H9 (cell line): ENCODE measurements at regions not wholly inside any gene's neighbourhood (a gene's known extent, or its start where the extent isn't known, plus 50 kb on each side); places are given as distances from the start of the nearest gene placed in this dataset.
"Not testable (repeated sequence)": the region's sequence is repeated elsewhere in the genome, so short reads cannot be mapped to it uniquely, and the experiment has no call there.

ENCODE experiments used
- DNase-seq: peaks from one replicate; pipeline ENCODE4 v3.0.0-alpha.2; 2017
- H2AFZ ChIP-seq: one replicate; pipeline ENCODE4 v1.6.1; 2013; ENCODE audit warnings: mild to moderate bottlenecking, low read length, control low read depth, moderate library complexity
- H2AK5ac ChIP-seq: 2 replicates; pipeline ENCODE4 v1.6.1; 2013; ENCODE audit warnings: low read length, control low read depth, mixed read lengths; ENCODE audit not compliant: insufficient read length
- H2BK120ac ChIP-seq: one replicate; pipeline ENCODE4 v1.6.1; 2013; ENCODE audit warnings: low read depth, mild to moderate bottlenecking, low read length, control low read depth, inconsistent platforms; ENCODE audit not compliant: poor library complexity, severe bottlenecking
- H2BK12ac ChIP-seq: 2 replicates; pipeline ENCODE4 v1.6.1; 2013; ENCODE audit warnings: low read length, control low read depth, mixed read lengths, low read depth; ENCODE audit not compliant: insufficient read length
- H2BK15ac ChIP-seq: 2 replicates; pipeline ENCODE4 v1.6.1; 2013; ENCODE audit warnings: low read depth, low read length, control low read depth
- H2BK20ac ChIP-seq: one replicate; pipeline ENCODE4 v1.6.1; 2013; ENCODE audit warnings: low read depth, mild to moderate bottlenecking, low read length, control low read depth, inconsistent platforms; ENCODE audit not compliant: poor library complexity, severe bottlenecking
- H2BK5ac ChIP-seq: 2 replicates; pipeline ENCODE4 v1.6.1; 2013; ENCODE audit warnings: low read length, control low read depth, mixed read lengths; ENCODE audit not compliant: insufficient read length
- H3K14ac ChIP-seq: 2 replicates; pipeline ENCODE4 v1.6.1; 2013; ENCODE audit warnings: low read length, control low read depth; ENCODE audit not compliant: insufficient read depth
- H3K18ac ChIP-seq: 2 replicates; pipeline ENCODE4 v1.6.1; 2013; ENCODE audit warnings: low read depth, mild to moderate bottlenecking, mixed read lengths, low read length, control low read depth; ENCODE audit not compliant: insufficient read length
- H3K23ac ChIP-seq: 2 replicates; pipeline ENCODE4 v1.6.1; 2013; ENCODE audit warnings: low read length, control low read depth, mixed read lengths, low read depth; ENCODE audit not compliant: insufficient read length
- H3K23me2 ChIP-seq: 2 replicates; pipeline ENCODE4 v1.6.1; 2013; ENCODE audit warnings: low read depth, mild to moderate bottlenecking, mixed read lengths, low read length, control low read depth; ENCODE audit not compliant: insufficient read length, poor library complexity, severe bottlenecking
- H3K27ac ChIP-seq: 2 replicates; pipeline ENCODE4 v1.5.1; 2013; ENCODE audit warnings: low read length, control low read depth, mixed read lengths, low read depth; ENCODE audit not compliant: insufficient read length
- H3K27me3 ChIP-seq: 2 replicates; pipeline ENCODE4 v1.6.1; 2013; ENCODE audit warnings: low read length, control low read depth, inconsistent platforms; ENCODE audit not compliant: insufficient read depth
- H3K4ac ChIP-seq: 2 replicates; pipeline ENCODE4 v1.6.1; 2013; ENCODE audit warnings: low read depth, mild to moderate bottlenecking, control low read depth, inconsistent platforms, low read length, moderate library complexity
- H3K4me1 ChIP-seq: 2 replicates; pipeline ENCODE4 v1.6.1; 2013; ENCODE audit warnings: low read length, control low read depth, inconsistent platforms; ENCODE audit not compliant: insufficient read depth
- H3K4me2 ChIP-seq: 2 replicates; pipeline ENCODE4 v1.6.1; 2013; ENCODE audit warnings: low read length, control low read depth, mixed read lengths; ENCODE audit not compliant: insufficient read length, insufficient read depth
- H3K56ac ChIP-seq: 2 replicates; pipeline ENCODE4 v1.6.1; 2013; ENCODE audit warnings: low read depth, mild to moderate bottlenecking, mixed read lengths, low read length, control low read depth; ENCODE audit not compliant: insufficient read length
- H3K79me1 ChIP-seq: 2 replicates; pipeline ENCODE4 v1.6.1; 2013; ENCODE audit warnings: low read depth, mild to moderate bottlenecking, moderate library complexity, low read length, control low read depth, inconsistent platforms; ENCODE audit not compliant: insufficient read depth, poor library complexity, severe bottlenecking
- H3K79me2 ChIP-seq: 2 replicates; pipeline ENCODE4 v1.6.1; 2013; ENCODE audit warnings: low read length, control low read depth, inconsistent platforms; ENCODE audit not compliant: insufficient read depth
- H3K9ac ChIP-seq: 2 replicates; pipeline ENCODE4 v1.6.1; 2013; ENCODE audit warnings: low read length, control low read depth, mixed read lengths; ENCODE audit not compliant: insufficient read length; ENCODE audit errors: extremely low read depth
- H3K9me3 ChIP-seq: one replicate; pipeline ENCODE4 v1.6.1; 2013; ENCODE audit warnings: low read depth, low read length, inconsistent platforms; ENCODE audit not compliant: control insufficient read depth
- H3T11ph ChIP-seq: one replicate; pipeline ENCODE4 v1.6.1; 2013; ENCODE audit warnings: mild to moderate bottlenecking, low read length, control low read depth, inconsistent platforms
- H4K20me1 ChIP-seq: one replicate; pipeline ENCODE4 v1.6.1; 2013; ENCODE audit not compliant: control insufficient read depth, insufficient read length, insufficient read depth
- H4K5ac ChIP-seq: 2 replicates; pipeline ENCODE4 v1.6.1; 2013; ENCODE audit warnings: low read depth, mild to moderate bottlenecking, mixed read lengths, low read length, control low read depth; ENCODE audit not compliant: insufficient read length
- H4K8ac ChIP-seq: replicated peaks from 2 replicates; pipeline ENCODE4 v1.6.1; 2013; ENCODE audit warnings: low read length, control low read depth, mixed read lengths, low read depth; ENCODE audit not compliant: insufficient read length
- H4K91ac ChIP-seq: 2 replicates; pipeline ENCODE4 v1.6.1; 2013; ENCODE audit warnings: low read depth, mild to moderate bottlenecking, moderate library complexity, mixed read lengths, low read length, control low read depth; ENCODE audit not compliant: insufficient read length
- H3K27ac Mint-ChIP-seq, 3 experiments: 2 replicates in 2 of 3; 3 replicates in 1 of 3; pipeline ENCODE4 v1.8.0; 2020 to 2021; ENCODE audit warnings: mixed read lengths in 3 of 3, mild to moderate bottlenecking in 1 of 3, moderate library complexity in 1 of 3
- H3K27me3 Mint-ChIP-seq: 2 replicates; pipeline ENCODE4 v1.8.0; 2021; ENCODE audit warnings: low read depth, mild to moderate bottlenecking, moderate library complexity, mixed read lengths
- H3K36me3 Mint-ChIP-seq, 3 experiments: 2 replicates in 2 of 3; 3 replicates in 1 of 3; pipeline ENCODE4 v1.8.0; 2020 to 2021; ENCODE audit warnings: low read depth in 3 of 3, mixed read lengths in 3 of 3; ENCODE audit not compliant: insufficient read depth in 1 of 3
- H3K4me1 Mint-ChIP-seq, 2 experiments: 2 replicates each; pipeline ENCODE4 v1.8.0; 2020; ENCODE audit warnings: mixed read lengths in 2 of 2
- H3K4me3 Mint-ChIP-seq, 2 experiments: 2 replicates in 1 of 2; 3 replicates in 1 of 2; pipeline ENCODE4 v1.8.0; 2020 to 2021; ENCODE audit warnings: mild to moderate bottlenecking in 2 of 2, mixed read lengths in 2 of 2, moderate library complexity in 1 of 2
- H3K9me3 Mint-ChIP-seq, 2 experiments: 2 replicates in 1 of 2; 3 replicates in 1 of 2; pipeline ENCODE4 v1.8.0; 2020; ENCODE audit warnings: mild to moderate bottlenecking in 2 of 2, mixed read lengths in 2 of 2, moderate library complexity in 1 of 2
- CTCF ChIP-seq: fragments of 200-600 bp; sonication (generic); conservative IDR thresholded peaks from 3 replicates; pipeline ENCODE4 v1.8.0; 2021; ENCODE audit warnings: antibody characterized with exemption, mild to moderate bottlenecking
- WGBS: extraction: QIAGEN DNeasy Blood & Tissue Kit; methylation state at CpG from one replicate; pipeline ENCODE4 v1.1.7; 2013; ENCODE audit warnings: missing lambda C conversion rate, low lambda C conversion rate, mixed read lengths; ENCODE audit not compliant: insufficient read length; ENCODE audit errors: extremely low coverage; 5-methylcytosine and 5-hydroxymethylcytosine counted together

- H3K23ac ChIP-seq, result peak overlapping the region; percentile 36
- H2AFZ ChIP-seq, result no peak overlapping the region
- Mint-ChIP-seq H3K27ac (no peak overlapping the region), H3K4me1 (peaks cover 4 to 10% of the 10 kb centered on the region in 2 experiments), H3K4me3 (no peak overlapping the region), H3K9me3 (no peaks in the 10 kb centered on the region), H3K27me3 (peaks cover 39% of the 10 kb centered on the region), H3K36me3 (no peaks in the 10 kb centered on the region)
- H3K79me1 ChIP-seq, result no peaks in the 10 kb centered on the region
- no peak overlapping the region for H4K8ac ChIP-seq
- no peak overlapping the region for H2AK5ac ChIP-seq
- H3K79me2 ChIP-seq, result peaks cover 1% of the 10 kb centered on the region; the same call in 1 of the 2 replicates
- no peak overlapping the region for H3T11ph ChIP-seq
- H4K91ac ChIP-seq, result no peak overlapping the region
- no peak overlapping the region for H3K4me2 ChIP-seq
- H4K5ac ChIP-seq, result no peak overlapping the region
- no peaks in the 10 kb centered on the region for H3K9me3 ChIP-seq
- H3K56ac ChIP-seq, result no peak overlapping the region
- no peaks in the 10 kb centered on the region; the same call in 1 of the 2 replicates for H3K27me3 ChIP-seq
- H3K14ac ChIP-seq, result no peak overlapping the region
- no peaks in the 10 kb centered on the region for H4K20me1 ChIP-seq
- no peak overlapping the region for H2BK12ac ChIP-seq
- no CpG with 5 or more reads among the region's 4 CpGs for WGBS
- no peak overlapping the region for H2BK120ac ChIP-seq
- no peak for DNase-seq
- no peak overlapping the region for H2BK5ac ChIP-seq
- no peak overlapping the region for H3K4ac ChIP-seq
- no peak overlapping the region for H2BK20ac ChIP-seq
- no peaks in the 10 kb centered on the region for H3K4me1 ChIP-seq
- no peak overlapping the region for H2BK15ac ChIP-seq
- H3K18ac ChIP-seq, result no peak overlapping the region
- TF ChIP-seq CTCF, result no peak
- H3K27ac ChIP-seq, result no peak overlapping the region
- no peak overlapping the region for H3K9ac ChIP-seq
- peaks cover 2% of the 10 kb centered on the region for H3K23me2 ChIP-seq
Measured at GRCh38 chr18:59079264-59079663, 60.4 kb upstream of the SEC11C start.

- Mint-ChIP-seq H3K27me3 (peaks cover 39% of the 10 kb centered on the region), H3K4me1 (peaks cover 4 to 10% of the 10 kb centered on the region in 2 experiments)
- not testable (repeated sequence) for H3K23ac ChIP-seq, H3K14ac ChIP-seq, H3K56ac ChIP-seq, H4K8ac ChIP-seq, DNase-seq, H3K27me3 ChIP-seq, H2BK120ac ChIP-seq, H3T11ph ChIP-seq, H2BK5ac ChIP-seq, H4K20me1 ChIP-seq, H3K9me3 Mint-ChIP-seq, H3K23me2 ChIP-seq, H2BK15ac ChIP-seq, H2BK12ac ChIP-seq, H3K9me3 ChIP-seq, H3K4me3 Mint-ChIP-seq, H3K18ac ChIP-seq, H3K4me2 ChIP-seq, H3K79me2 ChIP-seq, H3K9ac ChIP-seq, H2AK5ac ChIP-seq, H2AFZ ChIP-seq, H4K91ac ChIP-seq, H3K4me1 ChIP-seq, H3K27ac Mint-ChIP-seq, H2BK20ac ChIP-seq, H4K5ac ChIP-seq, H3K79me1 ChIP-seq, H3K4ac ChIP-seq, H3K36me3 Mint-ChIP-seq, H3K27ac ChIP-seq
- no CpG with 5 or more reads among the region's 7 CpGs for WGBS
Measured at GRCh38 chr18:59079687-59080501, 59.8 kb upstream of the SEC11C start.
